Activated naive CD4-positive, alpha-beta T cell treated with anti-CD3 and anti-CD28 coated beads, Interleukin-2, amount 10 ng/mL, durations not matched to agents 7 days and 5 days (primary cell): ENCODE measurements at regions not wholly inside any gene's neighbourhood (a gene's known extent, or its start where the extent isn't known, plus 50 kb on each side); places are given as distances from the start of the nearest gene placed in this dataset.
"Not testable (repeated sequence)": the region's sequence is repeated elsewhere in the genome, so short reads cannot be mapped to it uniquely, and the experiment has no call there.

Experiments
- CTCF ChIA-PET: fragments of 350-600 bp; sonication (Branson Sonifier 250); formaldehyde crosslinking; loops from one replicate; lab custom pipeline; 2021; ENCODE audit warnings: antibody characterized with exemption; lab: Charles Lee
- DNase-seq: peaks from one replicate; pipeline ENCODE4 v3.0.0-alpha.2; 2020
- H3K27ac Mint-ChIP-seq: one replicate; pipeline ENCODE4 v1.8.0; 2021; ENCODE audit warnings: mild to moderate bottlenecking, moderate library complexity, mixed read lengths
- H3K27me3 Mint-ChIP-seq: one replicate; pipeline ENCODE4 v1.8.0; 2021; ENCODE audit warnings: mild to moderate bottlenecking, mixed read lengths
- H3K36me3 Mint-ChIP-seq: one replicate; pipeline ENCODE4 v1.8.0; 2021; ENCODE audit warnings: mixed read lengths
- H3K4me1 Mint-ChIP-seq: one replicate; pipeline ENCODE4 v1.8.0; 2021; ENCODE audit warnings: mixed read lengths
- H3K4me3 Mint-ChIP-seq: one replicate; pipeline ENCODE4 v1.8.0; 2021; ENCODE audit warnings: mild to moderate bottlenecking, moderate library complexity, mixed read lengths
- H3K9me3 Mint-ChIP-seq: one replicate; pipeline ENCODE4 v1.8.0; 2021; ENCODE audit warnings: mixed read lengths

GRCh38 chr1:181319907-181320306 lies 163.4 kb upstream of the CACNA1E start:
- DNase-seq, result no peak
- Mint-ChIP-seq H3K27me3 (peaks cover 79% of the 10 kb centered on the region), H3K36me3 (peaks cover 1% of the 10 kb centered on the region), H3K27ac (no peak overlapping the region), H3K9me3 (no peaks in the 10 kb centered on the region), H3K4me1 (peaks cover 16% of the 10 kb centered on the region), H3K4me3 (no peak overlapping the region)
- CTCF ChIA-PET, result interaction anchor here (0.7 to 1.1 kb wide), 5 partner anchors 78 to 474 kb away, joined by 3 to 4 read pairs (median 4); no protein-coding TSS in a partner anchor

DNA sequence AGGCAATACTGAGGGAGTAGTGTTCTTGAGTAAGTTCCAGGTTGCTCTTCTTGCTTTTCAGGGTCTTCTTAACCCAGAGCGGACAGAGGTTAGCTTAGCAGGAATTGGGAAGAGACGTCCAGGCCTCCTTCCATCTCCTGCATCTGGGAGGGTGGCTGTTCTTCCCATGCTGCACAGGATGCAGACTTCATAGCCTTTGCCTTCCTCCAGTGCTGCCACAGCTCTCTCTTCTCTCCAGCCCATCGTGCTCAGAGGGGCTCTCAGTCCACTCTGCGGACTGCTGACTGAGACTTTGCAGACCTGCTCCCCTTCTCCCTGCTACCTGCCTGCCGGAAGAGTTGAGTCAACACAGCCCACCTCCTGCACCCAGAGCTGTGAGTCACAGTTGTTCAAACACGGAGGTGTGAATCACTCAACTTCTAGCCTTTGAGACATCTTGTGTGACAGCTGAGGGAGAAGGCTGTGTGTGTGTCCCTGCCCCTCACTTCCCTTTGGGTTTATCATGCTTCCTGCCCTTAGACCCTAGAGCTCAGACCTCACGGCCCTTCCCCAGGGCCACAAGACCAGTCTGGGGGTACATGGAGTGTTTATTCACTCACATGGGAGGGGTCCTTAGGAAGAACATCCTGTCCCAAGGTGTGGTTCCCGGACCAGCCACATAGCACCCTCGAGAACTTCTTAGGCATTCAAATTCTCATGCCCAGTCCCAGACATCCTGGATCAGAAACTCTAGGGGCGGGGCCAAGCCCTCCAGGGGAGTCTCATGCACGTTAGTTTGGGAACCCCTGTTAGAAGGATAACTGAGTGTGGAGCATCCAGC lies 158.3 kb upstream of the CACNA1E start:
- no peak overlapping the region for H3K4me3 Mint-ChIP-seq
- H3K27ac Mint-ChIP-seq, result no peak overlapping the region

DNA sequence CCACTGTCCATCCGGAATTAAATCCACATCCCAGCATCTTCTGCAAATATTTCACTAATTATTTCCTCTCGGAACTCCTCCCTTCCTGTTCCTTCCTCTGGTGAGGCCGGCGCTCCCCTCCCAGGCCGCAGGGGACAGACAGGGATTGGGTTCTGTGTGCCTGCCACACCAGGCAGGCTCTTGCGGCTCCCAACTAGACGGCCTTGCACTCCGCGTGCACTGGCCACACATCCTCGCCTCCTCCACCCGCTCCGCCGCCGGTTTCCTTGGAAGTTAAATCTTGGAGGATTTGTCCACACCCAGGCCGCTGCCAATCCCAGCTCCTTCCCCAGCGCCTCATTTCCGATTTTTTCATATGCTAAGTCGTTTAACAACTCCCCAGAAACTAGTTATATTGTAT lies 157.6 kb upstream of the CACNA1E start:
- CTCF ChIA-PET, result interaction anchor here (1.8 kb wide), 1 partner anchor 98 kb away, joined by 4 read pairs; no protein-coding TSS in a partner anchor
- H3K4me3 Mint-ChIP-seq, DNase-seq, H3K36me3 Mint-ChIP-seq, H3K9me3 Mint-ChIP-seq, H3K27ac Mint-ChIP-seq, H3K4me1 Mint-ChIP-seq: not testable (repeated sequence)
- H3K27me3 Mint-ChIP-seq, result peaks cover 29% of the 10 kb centered on the region

More for the DNA sequence above, 158.3 kb upstream of the CACNA1E start:
- H3K9me3 Mint-ChIP-seq, result no peaks in the 10 kb centered on the region
- CTCF ChIA-PET, result interaction anchor here (1.8 kb wide), 1 partner anchor 98 kb away, joined by 4 read pairs; no protein-coding TSS in a partner anchor
- no peaks in the 10 kb centered on the region for H3K36me3 Mint-ChIP-seq
- H3K4me1 Mint-ChIP-seq, result peaks cover 9% of the 10 kb centered on the region
- peaks cover 36% of the 10 kb centered on the region for H3K27me3 Mint-ChIP-seq
- DNase-seq, result peak; percentile 32

DNA sequence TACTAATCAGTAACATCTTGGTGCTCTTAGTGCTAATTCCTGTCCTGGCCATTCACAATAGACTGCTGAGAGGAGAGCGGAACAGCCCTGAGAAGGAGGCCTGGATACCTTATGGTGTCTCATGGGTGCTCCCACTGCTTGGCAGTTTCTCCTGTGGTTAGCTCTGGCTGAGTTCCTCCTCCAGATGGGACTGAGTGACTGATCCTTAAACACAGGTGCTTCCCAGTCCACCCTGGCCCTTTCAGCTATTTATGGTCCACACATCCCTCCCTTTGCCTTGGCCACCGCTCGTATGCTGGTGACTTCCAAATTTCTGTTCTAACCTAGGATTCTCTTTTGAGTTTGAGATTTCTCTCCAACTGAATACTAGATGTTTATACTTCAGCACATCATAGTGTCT lies 157.0 kb upstream of the CACNA1E start:
- H3K27me3 Mint-ChIP-seq, result peaks cover 23% of the 10 kb centered on the region
- CTCF ChIA-PET, result no interaction called here

GRCh38 chr1:181327796-181328195 lies 155.5 kb upstream of the CACNA1E start:
- H3K27ac Mint-ChIP-seq, result no peak overlapping the region
- H3K9me3 Mint-ChIP-seq, result no peaks in the 10 kb centered on the region
- H3K4me3 Mint-ChIP-seq, result no peak overlapping the region
- peaks cover 9% of the 10 kb centered on the region for H3K4me1 Mint-ChIP-seq
- H3K27me3 Mint-ChIP-seq, result peaks cover 14% of the 10 kb centered on the region
- DNase-seq, result no peak
- CTCF ChIA-PET, result interaction anchor here (1.3 kb wide), 1 partner anchor 8 kb away, joined by 3 read pairs; no protein-coding TSS in a partner anchor
- H3K36me3 Mint-ChIP-seq, result no peaks in the 10 kb centered on the region

More for the DNA sequence above, 157.0 kb upstream of the CACNA1E start:
- DNase-seq, result no peak
- peaks cover 9% of the 10 kb centered on the region for H3K4me1 Mint-ChIP-seq
- no peaks in the 10 kb centered on the region for H3K36me3 Mint-ChIP-seq
- no peak overlapping the region for H3K27ac Mint-ChIP-seq
- H3K4me3 Mint-ChIP-seq, result no peak overlapping the region
- H3K9me3 Mint-ChIP-seq, result no peaks in the 10 kb centered on the region

GRCh38 chr1:181334724-181335123 lies 148.6 kb upstream of the CACNA1E start:
- H3K4me1 Mint-ChIP-seq, result no peaks in the 10 kb centered on the region
- DNase-seq, result no peak
- CTCF ChIA-PET, result interaction anchor here (1.2 kb wide), 1 partner anchor 90 kb away, joined by 3 read pairs; no protein-coding TSS in a partner anchor
- no peak overlapping the region for H3K27ac Mint-ChIP-seq
- no peaks in the 10 kb centered on the region for H3K27me3 Mint-ChIP-seq
- H3K9me3 Mint-ChIP-seq, result peaks cover 2% of the 10 kb centered on the region
- no peak overlapping the region for H3K4me3 Mint-ChIP-seq
- H3K36me3 Mint-ChIP-seq, result no peaks in the 10 kb centered on the region

DNA sequence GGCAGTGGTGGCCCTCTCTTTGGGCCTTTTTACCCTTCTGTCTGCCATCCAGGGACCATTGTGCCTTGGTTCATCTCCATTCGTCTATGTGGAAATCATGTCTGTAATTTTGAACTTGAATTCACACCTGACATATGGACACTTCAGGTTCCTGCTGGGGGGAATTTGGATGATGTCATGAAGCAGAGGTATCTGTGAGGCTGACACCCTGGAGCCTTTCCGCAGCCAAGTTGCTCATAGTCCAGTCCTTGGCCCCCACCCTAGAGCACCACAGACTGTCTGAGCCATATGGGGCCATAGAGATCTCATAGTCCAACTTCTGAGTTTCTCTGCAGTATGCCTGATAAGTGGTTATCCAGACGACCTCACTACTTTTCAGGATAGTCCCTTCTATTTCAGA lies 147.7 kb upstream of the CACNA1E start:
- no peak overlapping the region for H3K4me3 Mint-ChIP-seq
- peaks cover 2% of the 10 kb centered on the region for H3K9me3 Mint-ChIP-seq
- CTCF ChIA-PET, result interaction anchor here (1.1 kb wide), 1 partner anchor 8 kb away, joined by 3 read pairs; no protein-coding TSS in a partner anchor
- H3K4me1 Mint-ChIP-seq, result no peaks in the 10 kb centered on the region
- no peak for DNase-seq
- H3K27me3 Mint-ChIP-seq, result no peaks in the 10 kb centered on the region
- H3K27ac Mint-ChIP-seq, result no peak overlapping the region
- no peaks in the 10 kb centered on the region for H3K36me3 Mint-ChIP-seq

GRCh38 chr1:181341026-181341632 lies 142.2 kb upstream of the CACNA1E start:
- H3K27ac Mint-ChIP-seq, result no peak overlapping the region
- peaks cover 2% of the 10 kb centered on the region for H3K9me3 Mint-ChIP-seq
- CTCF ChIA-PET, result no interaction called here

DNA sequence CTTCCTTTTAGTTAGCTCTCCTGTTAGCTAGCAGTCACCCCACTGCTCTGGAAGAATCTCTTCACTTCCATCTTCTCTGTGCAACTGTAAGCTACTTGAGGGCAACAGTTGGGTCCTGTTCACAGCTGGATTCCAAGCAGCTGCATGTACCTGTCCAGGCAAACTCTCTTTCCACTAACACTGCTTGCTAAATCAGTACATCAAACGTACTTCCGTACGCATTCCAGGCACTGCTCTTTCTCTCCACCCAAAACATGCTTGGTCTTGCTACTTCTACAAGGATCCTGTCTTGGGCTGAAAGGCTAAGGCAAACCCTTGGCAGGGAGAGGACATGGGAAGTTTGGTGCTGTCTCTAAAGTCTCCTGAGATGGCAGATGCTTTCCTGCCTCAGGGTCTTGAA lies 139.2 kb upstream of the CACNA1E start:
- no peak for DNase-seq
- peaks cover 5% of the 10 kb centered on the region for H3K4me1 Mint-ChIP-seq
- H3K27me3 Mint-ChIP-seq, result peaks cover 20% of the 10 kb centered on the region
- no peak overlapping the region for H3K27ac Mint-ChIP-seq
- no peaks in the 10 kb centered on the region for H3K9me3 Mint-ChIP-seq
- no peak overlapping the region for H3K4me3 Mint-ChIP-seq
- no peaks in the 10 kb centered on the region for H3K36me3 Mint-ChIP-seq
- CTCF ChIA-PET, result no interaction called here

More at GRCh38 chr1:181341026-181341632, 142.2 kb upstream of the CACNA1E start:
- H3K27me3 Mint-ChIP-seq, result peaks cover 15% of the 10 kb centered on the region
- H3K4me3 Mint-ChIP-seq, result no peak overlapping the region
- no peaks in the 10 kb centered on the region for H3K36me3 Mint-ChIP-seq
- H3K4me1 Mint-ChIP-seq, result peaks cover 5% of the 10 kb centered on the region
- no peak for DNase-seq

DNA sequence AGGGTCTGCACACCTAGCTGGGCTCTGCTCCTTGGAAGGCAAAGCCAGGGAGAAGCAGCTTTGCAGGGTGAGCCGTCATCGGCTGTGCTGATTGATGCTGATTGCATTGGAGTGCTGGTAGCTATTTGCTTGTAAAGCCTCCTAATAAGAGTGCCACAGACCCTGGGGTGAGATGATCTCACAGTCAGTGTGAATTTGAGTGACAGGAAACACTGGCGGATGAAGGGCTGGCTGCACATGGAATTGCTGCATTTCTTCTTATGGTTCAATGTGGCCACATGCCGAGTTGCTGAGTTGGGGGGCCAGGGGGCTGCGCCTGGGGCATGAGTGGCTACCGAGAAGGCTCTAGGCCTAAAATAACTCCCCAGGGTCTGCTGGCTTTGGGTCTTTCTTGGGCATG lies 138.2 kb upstream of the CACNA1E start:
- CTCF ChIA-PET, result no interaction called here
- Mint-ChIP-seq H3K9me3 (no peaks in the 10 kb centered on the region), H3K27ac (no peak overlapping the region), H3K4me3 (no peak overlapping the region), H3K4me1 (peaks cover 5% of the 10 kb centered on the region), H3K36me3 (no peaks in the 10 kb centered on the region), H3K27me3 (peaks cover 24% of the 10 kb centered on the region)
- DNase-seq, result no peak

- Mint-ChIP-seq H3K27ac (no peak overlapping the region), H3K9me3 (no peaks in the 10 kb centered on the region), H3K4me1 (peaks cover 5% of the 10 kb centered on the region), H3K4me3 (no peak overlapping the region), H3K27me3 (peaks cover 17% of the 10 kb centered on the region), H3K36me3 (no peaks in the 10 kb centered on the region)
- no peak for DNase-seq
- CTCF ChIA-PET, result interaction anchor here (1.3 kb wide), 1 partner anchor 77 kb away, joined by 4 read pairs; no protein-coding TSS in a partner anchor
Measured at GRCh38 chr1:181347495-181348390, 135.6 kb upstream of the CACNA1E start.

GRCh38 chr1:181349512-181349911 lies 133.8 kb upstream of the CACNA1E start:
- peaks cover 17% of the 10 kb centered on the region for H3K27me3 Mint-ChIP-seq
- no peaks in the 10 kb centered on the region for H3K36me3 Mint-ChIP-seq
- no peak for DNase-seq
- CTCF ChIA-PET, result no interaction called here
- H3K27ac Mint-ChIP-seq, result no peak overlapping the region
- H3K4me1 Mint-ChIP-seq, result no peaks in the 10 kb centered on the region
- no peak overlapping the region for H3K4me3 Mint-ChIP-seq
- no peaks in the 10 kb centered on the region for H3K9me3 Mint-ChIP-seq

GRCh38 chr1:181350131-181350530 lies 133.2 kb upstream of the CACNA1E start:
- H3K36me3 Mint-ChIP-seq, result no peaks in the 10 kb centered on the region
- no peaks in the 10 kb centered on the region for H3K9me3 Mint-ChIP-seq
- no peak overlapping the region for H3K4me3 Mint-ChIP-seq
- H3K27me3 Mint-ChIP-seq, result peaks cover 17% of the 10 kb centered on the region
- DNase-seq, result no peak
- H3K4me1 Mint-ChIP-seq, result no peaks in the 10 kb centered on the region
- CTCF ChIA-PET, result no interaction called here
- no peak overlapping the region for H3K27ac Mint-ChIP-seq

DNA sequence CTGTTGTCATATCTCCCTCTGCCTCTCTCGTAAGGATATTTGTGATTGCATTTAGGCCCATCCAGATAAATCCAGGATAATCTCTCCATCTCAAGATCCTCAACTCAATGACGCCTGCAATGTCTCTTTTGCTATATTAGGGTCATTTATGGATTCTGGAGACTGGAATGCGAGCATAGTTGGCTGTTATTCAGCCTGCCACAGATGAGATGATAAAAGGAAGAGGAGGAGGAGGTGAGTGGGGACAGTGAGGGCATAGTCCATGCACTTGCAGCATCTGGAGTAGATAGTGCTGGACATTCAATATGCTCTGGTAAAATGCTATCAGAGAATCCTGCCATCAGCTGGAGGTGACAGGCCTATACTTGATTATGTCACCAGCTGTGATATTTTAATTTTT lies 131.6 kb upstream of the CACNA1E start:
- CTCF ChIA-PET, result no interaction called here
- peaks cover 9% of the 10 kb centered on the region for H3K27me3 Mint-ChIP-seq

More for the DNA sequence above, 131.6 kb upstream of the CACNA1E start:
- H3K4me3 Mint-ChIP-seq, result no peak overlapping the region
- no peaks in the 10 kb centered on the region for H3K36me3 Mint-ChIP-seq
- H3K27ac Mint-ChIP-seq, result no peak overlapping the region
- no peaks in the 10 kb centered on the region for H3K4me1 Mint-ChIP-seq
- no peaks in the 10 kb centered on the region for H3K9me3 Mint-ChIP-seq
- no peak for DNase-seq
